Activated T-helper 2 cell treated with anti-CD3 and anti-CD28 coated beads, Interferon-gamma antibody, Interleukin-2, Interleukin-4, amounts not matched to agents 10 μg/mL and 5 μg/mL and 100 μg/mL, durations not matched to agents 14 hours and 24 hours and 36 hours (primary cell): ENCODE measurements at regions not wholly inside any gene's neighbourhood (a gene's known extent, or its start where the extent isn't known, plus 50 kb on each side); places are given as distances from the start of the nearest gene placed in this dataset.

Experiments used
- DNase-seq: peaks from one replicate; pipeline ENCODE4 v3.0.0; 2021; ENCODE audit warnings: low spot score
- H3K27ac Mint-ChIP-seq: one replicate; pipeline ENCODE4 v1.8.0; 2021; ENCODE audit warnings: mixed read lengths
- H3K27me3 Mint-ChIP-seq: one replicate; pipeline ENCODE4 v1.8.0; 2021; ENCODE audit warnings: low read depth, mixed read lengths
- H3K36me3 Mint-ChIP-seq: one replicate; pipeline ENCODE4 v1.8.0; 2021; ENCODE audit warnings: low read depth, mixed read lengths
- H3K4me1 Mint-ChIP-seq: one replicate; pipeline ENCODE4 v1.8.0; 2021; ENCODE audit warnings: low read depth, mixed read lengths
- H3K4me3 Mint-ChIP-seq: one replicate; pipeline ENCODE4 v1.8.0; 2021; ENCODE audit warnings: low read depth, mild to moderate bottlenecking, moderate library complexity, mixed read lengths
- H3K9me3 Mint-ChIP-seq: one replicate; pipeline ENCODE4 v1.8.0; 2021; ENCODE audit warnings: mixed read lengths
- intact Hi-C: fragments of 100-400 bp; cut with micrococcal nuclease; formaldehyde crosslinking; loops from one replicate; pipeline ENCODE4 v1.15.1; 2023

DNA sequence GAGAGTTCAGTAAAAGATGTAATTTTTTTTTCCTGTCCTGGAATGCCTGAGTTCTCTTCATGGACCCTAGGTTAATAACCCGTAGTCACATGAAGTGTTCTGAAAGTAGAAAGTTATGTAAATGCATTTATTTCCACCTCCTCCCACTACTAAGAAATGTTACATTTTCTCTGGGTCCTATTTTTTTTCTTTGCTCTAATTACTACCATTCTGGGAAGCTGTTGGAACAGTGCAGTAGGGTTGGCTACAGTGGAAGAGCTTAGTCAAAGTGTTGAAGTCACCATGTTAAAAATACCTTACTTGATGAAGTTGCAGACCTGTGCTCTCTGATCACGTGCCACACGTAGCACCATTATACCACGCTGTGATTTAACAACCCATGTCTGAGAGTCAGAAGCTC, 153.8 kb upstream of the TSC22D2 start:
- no peaks in the 10 kb centered on the region for H3K9me3 Mint-ChIP-seq
- H3K4me3 Mint-ChIP-seq, result no peak overlapping the region
- no peak overlapping the region for H3K27ac Mint-ChIP-seq
- H3K27me3 Mint-ChIP-seq, result peaks cover 5% of the 10 kb centered on the region
- intact Hi-C loops, result no loop called here
- no peaks in the 10 kb centered on the region for H3K36me3 Mint-ChIP-seq
- no peak for DNase-seq
- no peaks in the 10 kb centered on the region for H3K4me1 Mint-ChIP-seq

DNA sequence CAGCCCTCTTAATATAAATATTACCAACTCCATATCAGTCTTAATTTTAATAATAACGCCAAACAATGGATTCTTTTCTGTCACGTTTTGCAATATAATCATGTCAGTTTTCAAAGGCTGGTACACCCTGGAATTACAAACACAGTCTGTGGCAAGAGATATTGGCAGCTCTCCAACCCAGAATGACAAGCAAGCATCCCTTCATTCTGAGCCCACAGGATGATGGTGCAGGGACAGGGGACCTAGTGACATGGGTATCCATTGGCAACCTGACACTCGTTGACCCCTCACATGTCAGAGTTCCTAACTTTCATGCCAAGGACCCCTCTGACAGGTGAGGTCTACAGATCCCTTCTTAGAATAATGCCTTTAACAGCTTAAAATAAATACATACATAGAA, 154.5 kb upstream of the TSC22D2 start:
- Mint-ChIP-seq H3K4me1 (no peaks in the 10 kb centered on the region), H3K27me3 (peaks cover 5% of the 10 kb centered on the region), H3K4me3 (no peak overlapping the region), H3K9me3 (no peaks in the 10 kb centered on the region), H3K27ac (no peak overlapping the region), H3K36me3 (no peaks in the 10 kb centered on the region)
- intact Hi-C loops, result no loop called here
- DNase-seq, result no peak

DNA sequence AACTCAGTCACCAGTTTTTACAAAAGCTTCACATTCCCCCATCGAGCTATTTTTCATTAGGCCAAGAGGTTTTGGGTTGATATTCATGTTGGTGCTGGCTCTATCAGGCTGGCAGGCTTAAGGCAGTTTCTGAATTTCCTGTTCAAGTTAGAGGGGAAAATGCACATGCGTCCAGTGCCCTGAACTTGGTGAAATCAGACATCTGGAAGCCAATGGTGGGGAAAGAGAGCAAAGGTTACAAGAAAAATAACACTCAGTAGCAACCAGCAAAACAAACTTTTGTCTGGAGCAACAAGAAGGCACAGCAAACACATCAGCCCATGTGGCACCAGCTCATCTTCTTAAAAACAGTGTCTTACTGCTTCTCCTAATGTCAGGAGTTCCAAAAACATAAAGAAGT, 155.6 kb upstream of the TSC22D2 start:
- intact Hi-C loops, result no loop called here
- no peak for DNase-seq
- Mint-ChIP-seq H3K4me1 (no peaks in the 10 kb centered on the region), H3K36me3 (no peaks in the 10 kb centered on the region), H3K27ac (no peak overlapping the region), H3K4me3 (no peak overlapping the region), H3K9me3 (no peaks in the 10 kb centered on the region), H3K27me3 (peaks cover 12% of the 10 kb centered on the region)

DNA sequence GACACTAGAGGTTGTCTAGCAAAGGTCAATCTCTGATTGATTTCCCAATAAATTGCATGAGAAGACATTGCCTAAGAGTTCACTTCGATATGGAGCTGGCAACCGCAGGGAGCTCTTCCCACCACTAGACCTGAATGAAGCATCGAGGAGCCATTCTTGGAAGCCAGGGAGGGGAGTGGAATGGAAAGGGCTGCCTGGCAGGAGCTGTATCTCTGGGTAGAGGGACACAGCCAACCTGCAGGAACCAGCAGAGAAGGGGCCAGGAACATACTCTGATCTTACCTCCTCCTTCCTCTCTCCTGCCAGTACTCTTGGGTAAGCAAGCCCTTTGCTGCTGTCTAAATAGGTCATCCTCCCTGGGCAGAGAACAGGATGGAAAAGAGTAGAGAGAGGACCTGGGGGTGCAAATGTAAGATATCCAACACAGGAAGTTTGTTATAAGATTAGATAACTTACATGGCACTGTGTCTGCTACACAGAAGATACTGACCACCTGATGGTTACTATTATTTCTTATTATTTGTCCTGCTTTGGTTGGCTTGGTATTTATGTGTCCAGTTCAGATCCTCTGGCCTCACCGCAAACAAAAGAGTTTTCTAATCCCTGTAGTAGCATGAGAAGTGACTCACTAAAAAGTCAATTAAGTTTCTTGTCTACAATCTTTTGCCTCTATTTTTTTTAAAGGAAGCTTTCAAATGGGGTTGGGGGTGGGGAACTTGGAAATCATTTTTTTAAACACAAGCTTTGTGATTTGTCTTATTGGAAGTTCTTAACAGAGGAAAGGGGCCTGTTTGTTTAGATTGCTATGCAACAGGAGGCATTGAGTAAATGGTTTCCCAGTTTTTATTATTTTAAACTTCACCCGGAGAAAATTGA, 156.7 kb upstream of the TSC22D2 start:
- Mint-ChIP-seq H3K36me3 (no peaks in the 10 kb centered on the region), H3K4me1 (no peaks in the 10 kb centered on the region), H3K4me3 (no peak overlapping the region), H3K27me3 (peaks cover 14% of the 10 kb centered on the region), H3K27ac (no peak overlapping the region), H3K9me3 (no peaks in the 10 kb centered on the region)
- no peak for DNase-seq
- intact Hi-C loops, result no loop called here

DNA sequence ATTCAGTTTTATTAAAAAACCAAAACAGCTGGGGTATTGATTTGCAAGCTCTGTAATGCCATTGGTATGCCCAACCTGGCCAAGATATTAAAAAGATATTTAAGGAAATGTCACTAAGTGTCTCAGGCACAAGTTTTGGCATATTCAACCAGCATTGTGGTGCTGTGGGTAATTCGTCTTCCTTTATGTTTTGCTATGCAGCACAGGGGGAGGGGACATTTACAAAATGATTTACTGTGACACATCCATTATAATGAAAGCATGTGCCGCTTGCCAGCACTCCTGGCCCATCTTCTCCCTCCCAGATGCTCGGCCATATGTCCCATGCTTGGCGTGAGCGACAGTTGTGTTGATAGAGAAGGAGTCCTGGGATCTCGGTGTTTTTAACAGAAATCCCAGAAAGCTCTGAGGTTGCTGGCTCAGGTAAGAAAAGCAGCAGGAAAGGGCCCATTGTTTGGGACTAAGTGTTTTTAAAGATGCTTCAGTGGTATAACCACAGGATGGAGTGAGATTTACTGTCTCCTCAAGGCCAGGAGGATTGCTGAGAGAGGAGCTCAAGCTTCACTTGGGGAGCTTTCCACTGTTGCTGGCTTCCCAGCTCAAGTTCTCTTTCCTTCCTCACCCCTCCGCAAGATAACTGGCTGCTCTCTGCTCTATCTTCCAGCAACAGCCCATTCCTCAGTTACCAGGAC, 158.2 kb upstream of the TSC22D2 start:
- intact Hi-C loops, result no loop called here
- Mint-ChIP-seq H3K9me3 (no peaks in the 10 kb centered on the region), H3K27ac (no peak overlapping the region), H3K27me3 (peaks cover 16% of the 10 kb centered on the region), H3K4me3 (no peak overlapping the region), H3K36me3 (no peaks in the 10 kb centered on the region), H3K4me1 (no peaks in the 10 kb centered on the region)
- no peak for DNase-seq

DNA sequence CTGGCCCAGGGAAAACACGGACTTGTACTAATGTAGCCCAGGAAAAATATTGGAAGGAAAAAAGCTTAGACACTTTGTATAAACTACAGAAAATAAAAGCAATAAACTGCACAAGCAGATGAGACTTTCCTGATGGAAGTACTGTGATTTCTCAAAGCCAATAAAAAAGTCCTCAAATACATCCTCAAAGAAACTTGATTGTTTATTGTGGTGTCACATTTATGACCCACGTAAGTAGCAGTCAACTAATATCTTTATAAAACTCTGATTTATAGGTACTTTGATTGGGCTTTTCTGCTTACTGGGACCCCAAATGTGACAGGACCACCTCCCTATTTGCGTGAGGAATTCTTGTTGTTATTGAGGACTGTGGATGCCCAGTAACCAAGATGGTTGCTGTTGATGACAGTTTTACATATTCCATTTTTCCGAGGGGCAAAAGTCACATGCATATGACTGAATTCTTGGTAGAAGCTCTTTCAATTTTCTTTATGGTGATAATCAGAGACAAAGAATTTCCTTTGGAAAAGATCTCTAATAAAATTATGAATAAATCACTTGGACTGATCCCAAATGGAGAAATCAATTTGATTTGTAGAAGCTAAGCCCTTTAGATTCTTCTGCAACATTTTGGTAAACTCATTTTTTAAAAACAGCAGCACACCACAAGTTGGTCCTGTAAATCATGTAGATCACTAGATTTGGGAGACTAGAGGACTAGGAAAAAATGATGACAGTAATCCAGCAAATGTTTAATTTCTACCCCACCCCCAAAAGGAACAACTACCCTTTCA, 159.0 kb upstream of the TSC22D2 start:
- H3K4me1 Mint-ChIP-seq, result no peaks in the 10 kb centered on the region
- H3K27ac Mint-ChIP-seq, result no peak overlapping the region
- no peaks in the 10 kb centered on the region for H3K36me3 Mint-ChIP-seq

DNA sequence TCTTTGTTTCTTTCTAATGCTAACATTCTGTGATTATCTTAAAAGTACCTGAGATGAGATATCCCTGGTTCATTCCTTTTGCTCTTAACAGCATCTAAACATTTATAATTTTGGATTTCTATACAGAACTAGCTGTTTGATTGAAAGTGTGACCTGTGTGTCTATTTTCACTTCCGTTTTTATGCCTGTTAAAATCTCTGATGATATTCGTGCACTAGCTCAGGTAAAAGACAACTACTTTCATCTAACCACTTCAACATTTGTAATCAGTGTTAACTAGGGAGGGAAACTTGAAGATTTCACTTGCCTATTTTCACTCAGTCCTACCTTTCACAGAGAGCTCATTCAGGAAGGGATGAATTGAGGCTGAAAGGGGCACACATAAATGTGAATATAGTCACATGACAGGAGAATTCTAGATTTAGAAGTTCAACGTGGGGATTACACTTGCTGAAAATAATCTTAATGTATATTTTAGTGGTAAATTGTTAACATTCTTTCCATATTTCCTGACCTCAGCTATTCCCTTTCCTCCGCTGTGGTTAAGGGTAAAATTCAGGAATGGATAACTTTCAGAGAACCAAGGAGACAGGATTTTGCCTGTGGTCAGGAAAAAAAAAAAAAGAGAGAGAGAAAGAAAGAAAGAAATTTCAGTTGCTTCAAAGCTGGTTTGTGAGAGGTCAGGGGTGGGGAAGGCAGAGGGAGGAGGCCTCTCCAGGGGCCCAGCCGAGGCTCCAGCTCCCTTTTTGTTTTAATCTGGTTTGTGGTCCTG, 159.8 kb upstream of the TSC22D2 start:
- no peak overlapping the region for H3K27ac Mint-ChIP-seq
- peaks cover 21% of the 10 kb centered on the region for H3K27me3 Mint-ChIP-seq
- no peaks in the 10 kb centered on the region for H3K36me3 Mint-ChIP-seq
- H3K4me1 Mint-ChIP-seq, result no peaks in the 10 kb centered on the region
- no peaks in the 10 kb centered on the region for H3K9me3 Mint-ChIP-seq
- no peak for DNase-seq
- no peak overlapping the region for H3K4me3 Mint-ChIP-seq
- intact Hi-C loops, result no loop called here

More for the DNA sequence above, 159.0 kb upstream of the TSC22D2 start:
- DNase-seq, result no peak
- intact Hi-C loops, result no loop called here
- H3K9me3 Mint-ChIP-seq, result no peaks in the 10 kb centered on the region
- H3K27me3 Mint-ChIP-seq, result peaks cover 16% of the 10 kb centered on the region
- H3K4me3 Mint-ChIP-seq, result no peak overlapping the region

DNA sequence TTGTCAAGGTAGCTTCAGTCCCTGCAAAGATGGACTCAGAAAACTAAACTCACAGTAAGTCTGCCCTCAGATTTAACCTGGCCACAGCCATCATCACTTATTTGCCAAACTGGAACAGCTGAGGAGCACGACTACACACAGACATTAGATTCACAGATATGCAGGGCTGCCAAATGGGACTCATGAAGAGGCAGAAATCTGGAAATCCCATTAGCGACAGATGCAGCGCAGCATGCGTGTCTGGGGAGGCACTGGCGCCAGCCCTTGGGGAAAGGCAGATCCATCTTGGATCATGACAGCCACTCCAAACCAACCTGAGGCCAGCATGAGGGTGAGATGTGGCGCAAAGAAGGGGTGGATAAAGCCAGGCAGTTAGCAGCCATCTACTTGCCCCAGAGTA, 160.7 kb upstream of the TSC22D2 start:
- Mint-ChIP-seq H3K36me3 (no peaks in the 10 kb centered on the region), H3K4me1 (no peaks in the 10 kb centered on the region), H3K9me3 (no peaks in the 10 kb centered on the region), H3K27ac (no peak overlapping the region), H3K27me3 (peaks cover 21% of the 10 kb centered on the region), H3K4me3 (no peak overlapping the region)
- intact Hi-C loops, result no loop called here
- DNase-seq, result no peak

DNA sequence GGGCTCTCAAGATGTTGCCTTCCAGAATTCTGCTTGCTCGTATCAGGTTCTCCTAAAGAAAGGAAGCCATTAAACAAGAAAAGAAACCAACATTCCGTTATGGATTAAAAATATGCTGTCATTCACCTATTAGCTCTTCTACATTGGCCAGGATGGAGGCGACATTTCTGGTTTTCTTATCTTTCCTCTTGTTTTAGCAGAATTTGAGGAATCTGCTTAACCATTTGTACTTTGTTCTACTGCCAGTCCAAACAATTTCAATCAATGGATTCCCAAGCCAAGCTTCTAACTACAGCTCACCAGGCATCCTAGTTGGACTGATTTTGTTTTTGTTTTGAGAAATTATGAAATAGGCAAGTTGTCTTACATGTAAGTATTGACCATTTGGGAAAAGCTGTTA, 164.6 kb upstream of the TSC22D2 start:
- peaks cover 18% of the 10 kb centered on the region for H3K27me3 Mint-ChIP-seq
- H3K4me3 Mint-ChIP-seq, result no peak overlapping the region
- no peak overlapping the region for H3K27ac Mint-ChIP-seq
- DNase-seq, result no peak
- H3K4me1 Mint-ChIP-seq, result no peaks in the 10 kb centered on the region
- no peaks in the 10 kb centered on the region for H3K9me3 Mint-ChIP-seq
- no peaks in the 10 kb centered on the region for H3K36me3 Mint-ChIP-seq
- intact Hi-C loops, result no loop called here

DNA sequence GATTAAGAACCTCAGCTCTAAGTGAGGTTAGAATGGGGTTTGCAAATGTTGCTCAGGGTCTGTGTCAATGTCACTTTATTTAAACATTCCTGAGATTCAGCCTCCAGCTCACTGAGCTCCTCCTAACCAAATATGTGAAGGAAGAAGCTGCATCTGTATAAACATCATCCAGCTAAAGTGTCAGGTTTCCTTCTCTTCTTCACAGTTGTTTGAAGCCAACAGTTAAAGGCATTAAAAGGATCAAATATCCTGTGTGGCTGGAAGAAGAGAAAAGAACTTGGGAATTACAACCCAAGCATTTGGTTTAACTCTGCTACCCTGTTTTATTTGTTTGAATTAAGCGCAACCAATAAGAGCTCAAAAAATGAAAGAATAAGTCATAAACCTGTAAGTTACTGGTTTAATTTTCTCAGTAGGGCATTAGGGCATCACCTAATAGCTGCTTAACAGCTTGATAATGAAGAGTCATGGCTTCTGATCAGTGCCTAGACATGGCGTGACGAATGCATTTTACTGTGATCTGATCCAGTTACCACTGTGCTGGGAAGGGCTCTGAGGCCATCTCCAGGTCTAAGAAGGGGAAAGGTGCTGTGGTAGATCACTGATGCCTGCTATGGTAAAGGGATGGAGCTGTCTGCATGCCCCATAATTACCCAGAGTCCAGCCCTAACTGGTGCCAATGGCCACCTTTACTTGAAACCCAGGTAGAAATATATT, 165.7 kb upstream of the TSC22D2 start:
- DNase-seq, result no peak
- Mint-ChIP-seq H3K9me3 (no peaks in the 10 kb centered on the region), H3K27ac (no peak overlapping the region), H3K4me3 (no peak overlapping the region), H3K27me3 (peaks cover 13% of the 10 kb centered on the region), H3K36me3 (no peaks in the 10 kb centered on the region), H3K4me1 (no peaks in the 10 kb centered on the region)
- intact Hi-C loops, result no loop called here

DNA sequence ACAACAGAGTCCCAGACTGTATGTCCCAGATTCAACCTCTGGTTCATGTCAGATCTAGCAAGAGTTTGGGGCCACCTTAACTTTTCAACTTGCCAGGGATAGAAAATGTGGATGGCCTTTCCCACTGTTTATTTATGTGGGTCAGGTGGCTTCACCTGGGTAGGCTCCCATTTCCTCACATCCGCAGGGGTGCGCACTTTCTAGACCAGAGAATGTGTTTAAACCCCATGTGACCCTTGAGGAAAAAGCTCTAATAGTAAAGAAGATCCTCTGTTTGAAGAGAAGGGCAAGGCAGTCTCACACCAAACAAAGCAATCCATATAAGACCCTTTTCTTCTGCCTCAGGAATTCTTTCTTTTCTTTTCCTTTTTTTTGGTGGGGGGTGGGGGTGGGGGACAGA, 167.2 kb upstream of the TSC22D2 start:
- no peak overlapping the region for H3K27ac Mint-ChIP-seq
- intact Hi-C loops, result no loop called here
- no peaks in the 10 kb centered on the region for H3K9me3 Mint-ChIP-seq

DNA sequence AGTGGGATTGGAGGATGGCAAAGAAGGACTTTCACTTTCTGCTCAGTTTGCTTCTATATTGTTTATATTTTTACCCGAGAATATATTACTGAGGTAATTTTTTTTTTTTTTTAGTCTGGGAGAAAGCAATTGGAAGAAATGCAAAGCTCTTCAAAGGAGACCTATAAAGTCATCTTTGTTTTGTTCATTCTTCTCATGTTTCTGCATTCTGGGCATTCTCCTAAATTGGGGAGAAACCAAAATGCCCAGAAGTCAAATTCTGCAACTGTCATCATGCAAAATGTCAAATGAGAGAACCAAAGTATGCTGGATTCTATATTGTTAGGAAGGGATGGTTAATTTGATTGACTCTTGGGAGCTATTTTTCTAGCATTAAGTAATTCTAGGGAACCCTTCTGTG, 168.3 kb upstream of the TSC22D2 start:
- H3K4me1 Mint-ChIP-seq, result no peaks in the 10 kb centered on the region
- no peak overlapping the region for H3K27ac Mint-ChIP-seq
- H3K27me3 Mint-ChIP-seq, result peaks cover 12% of the 10 kb centered on the region
- intact Hi-C loops, result no loop called here
- no peaks in the 10 kb centered on the region for H3K36me3 Mint-ChIP-seq
- no peak overlapping the region for H3K4me3 Mint-ChIP-seq
- DNase-seq, result no peak
- no peaks in the 10 kb centered on the region for H3K9me3 Mint-ChIP-seq

More for the DNA sequence above, 167.2 kb upstream of the TSC22D2 start:
- Mint-ChIP-seq H3K27me3 (peaks cover 14% of the 10 kb centered on the region), H3K36me3 (no peaks in the 10 kb centered on the region), H3K4me1 (no peaks in the 10 kb centered on the region), H3K4me3 (no peak overlapping the region)
- no peak for DNase-seq
